Heart left ventricle (tissue), 13 donors: ENCODE measurements at regions not wholly inside any gene's neighbourhood (a gene's known extent, or its start where the extent isn't known, plus 50 kb on each side); places are given as distances from the start of the nearest gene placed in this dataset.

Source experiments
- POLR2A ChIP-seq, 2 donors: fragments of 450-650 bp; IDR thresholded peaks; one replicate each; pipeline ENCODE4 v1.6.1; 2017; ENCODE audit warnings: antibody characterized with exemption in 2 of 2, mild to moderate bottlenecking in 2 of 2, moderate library complexity in 2 of 2
- TF ChIP-seq, protein P1 (sequence below), 12 donors: fragments of 200-600 bp; sonication (generic) in 4 of 12; IDR thresholded peaks; one replicate each; pipeline versions ENCODE4 v1.5.0 to v1.8.0; 2018 to 2022; ENCODE audit warnings: antibody characterized with exemption in 12 of 12, mild to moderate bottlenecking in 5 of 12
- donor health status: ischemic (EF 13 %, LVEDD 7.1; RV severe dilation, severe dysfunction).
- donor health status: DM: no; HTN: yes; CAD: no.
- donor health status: DM: no; HTN: no; CAD: no.
- donor health status: ischemic (EF 25% LVEDD 6.9; RV normal size, moderate dysfunction).
- donor health status: ischemic (EF 25% LVEDD 5.7; RV mildly dilated, moderate dysfunction).
- donor health status: ischemic (EF 35%, LVEDD 5.7; RV mildly dilated, moderate dysfunction).
- donor health status: nonischemic (EF 11% LVEDD 7.7; RV severe dilation, severe dysfunction).
- donor health status: DM: yes; HTN: yes; CAD: no.
- donor health status: PGD.
- donor health status: ischemic (EF 29% LVEDD 5.4; RV normal size, mild dysfunction).
- donor health status: nonischemic (EF 23%, LVEDD 6.1; RV moderate dilation, normal function).

DNA sequence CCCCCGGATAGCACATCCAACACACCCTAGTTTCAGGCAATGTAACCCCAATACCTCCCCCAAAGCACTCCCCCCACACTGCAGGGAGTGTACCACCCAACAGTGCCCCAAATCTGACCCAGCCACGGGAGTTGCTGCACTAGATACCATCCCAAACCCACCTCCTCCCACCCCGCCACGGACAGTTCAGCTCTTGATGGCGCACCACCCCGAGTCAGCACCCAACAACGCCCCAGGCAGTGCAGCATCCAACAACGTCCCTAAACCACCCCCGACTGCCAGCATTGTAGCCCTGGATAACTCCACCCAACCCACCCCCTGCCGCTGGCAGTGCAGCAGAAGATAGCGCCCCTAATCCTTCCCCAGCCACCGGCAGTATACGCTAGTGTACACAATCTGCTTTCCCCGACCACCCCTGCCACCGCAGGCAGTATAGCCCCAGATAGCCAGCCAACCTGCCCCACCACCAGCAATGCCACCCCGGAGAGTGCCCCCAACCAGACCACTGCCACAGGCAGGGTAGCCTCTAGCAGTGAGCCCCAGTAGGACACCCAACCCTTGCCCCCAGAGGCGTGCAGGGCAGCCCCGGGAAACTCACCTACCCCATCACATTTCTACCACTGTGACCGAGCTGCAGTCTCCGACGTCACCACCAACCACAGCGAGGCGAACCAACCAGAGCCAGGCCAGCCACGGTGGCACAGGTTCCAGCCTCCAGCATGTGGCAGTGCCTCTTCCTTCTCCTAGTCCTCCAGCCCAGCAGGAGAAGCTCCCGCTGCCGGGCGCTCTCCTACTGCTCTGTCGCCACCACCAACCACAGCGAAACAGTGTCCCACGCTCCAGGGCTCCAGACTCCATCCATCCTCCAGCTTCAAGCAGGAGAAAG, 178.1 kb downstream of the POTEB3 start:
- TF ChIP-seq, protein P1, sequence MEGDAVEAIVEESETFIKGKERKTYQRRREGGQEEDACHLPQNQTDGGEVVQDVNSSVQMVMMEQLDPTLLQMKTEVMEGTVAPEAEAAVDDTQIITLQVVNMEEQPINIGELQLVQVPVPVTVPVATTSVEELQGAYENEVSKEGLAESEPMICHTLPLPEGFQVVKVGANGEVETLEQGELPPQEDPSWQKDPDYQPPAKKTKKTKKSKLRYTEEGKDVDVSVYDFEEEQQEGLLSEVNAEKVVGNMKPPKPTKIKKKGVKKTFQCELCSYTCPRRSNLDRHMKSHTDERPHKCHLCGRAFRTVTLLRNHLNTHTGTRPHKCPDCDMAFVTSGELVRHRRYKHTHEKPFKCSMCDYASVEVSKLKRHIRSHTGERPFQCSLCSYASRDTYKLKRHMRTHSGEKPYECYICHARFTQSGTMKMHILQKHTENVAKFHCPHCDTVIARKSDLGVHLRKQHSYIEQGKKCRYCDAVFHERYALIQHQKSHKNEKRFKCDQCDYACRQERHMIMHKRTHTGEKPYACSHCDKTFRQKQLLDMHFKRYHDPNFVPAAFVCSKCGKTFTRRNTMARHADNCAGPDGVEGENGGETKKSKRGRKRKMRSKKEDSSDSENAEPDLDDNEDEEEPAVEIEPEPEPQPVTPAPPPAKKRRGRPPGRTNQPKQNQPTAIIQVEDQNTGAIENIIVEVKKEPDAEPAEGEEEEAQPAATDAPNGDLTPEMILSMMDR (IDR thresholded peaks at IDR 0.05) = no peak
- TF ChIP-seq POLR2A (IDR thresholded peaks at IDR 0.05) = no peak
